ENCODE measurements at regions not wholly inside any gene's neighbourhood (a gene's known extent, or its start where the extent isn't known, plus 50 kb on each side); places are given as distances from the start of the nearest gene placed in this dataset.

- Mint-ChIP-seq H3K27me3 (peaks cover 19% of the 10 kb centered on the region), H3K9me3 (ENCODE audit: insufficient read depth) (no peaks in the 10 kb centered on the region), H3K4me3 (no peak overlapping the region), H3K27ac (no peak overlapping the region), H3K4me1 (no peaks in the 10 kb centered on the region)
- Histone ChIP-seq H2AFZ (ENCODE audit: insufficient read depth, low read depth, low read length, poor library complexity, severe bottlenecking) (no peak overlapping the region), H3K4me1 (ENCODE audit: control insufficient read depth in 2 of 2, insufficient read depth in 2 of 2, low read length in 2 of 2) (no peaks in the 10 kb centered on the region), H3K79me2 (ENCODE audit: control insufficient read depth, insufficient read depth, low read length) (no peaks in the 10 kb centered on the region), H3K27ac (ENCODE audit: low read length in 2 of 2) (no peak overlapping the region), H3K9ac (ENCODE audit: low read length) (no peak overlapping the region), H3K36me3 (replicated peaks in 1 of 2; ENCODE audit: control extremely low read depth in 1 of 2, control insufficient read depth in 1 of 2, extremely low read depth in 1 of 2, insufficient read depth in 2 of 2, low read length in 1 of 2) (no peaks in the 10 kb centered on the region), H3K4me2 (replicated peaks; ENCODE audit: low read depth, low read length, poor library complexity, severe bottlenecking) (no peak overlapping the region), H4K20me1 (ENCODE audit: control insufficient read depth, insufficient read depth, low read length, poor library complexity, severe bottlenecking) (no peaks in the 10 kb centered on the region), H3K27me3 (replicated peaks in 1 of 4; ENCODE audit: control extremely low read depth in 1 of 4, control insufficient read depth in 3 of 4, insufficient read depth in 4 of 4, low read length in 3 of 4) (no peaks in the 10 kb centered on the region), H3K9me3 (ENCODE audit: control extremely low read depth in 1 of 3, control insufficient read depth in 2 of 3, insufficient read depth in 1 of 3, low read length in 2 of 3) (peaks cover 0 to 1% (median 0%) of the 10 kb centered on the region in 3 donors), H3K4me3 (ENCODE audit: control extremely low read depth in 1 of 5, extremely low read depth in 1 of 5, insufficient read depth in 1 of 5, low read depth in 2 of 5, low read length in 4 of 5) (no peak overlapping the region)
- intact Hi-C loops (cut with micrococcal nuclease) = no loop called here
- ATAC-seq (ENCODE audit: low read depth) = no peak
- no peak for DNase-seq
- WGBS (ENCODE audit: insufficient coverage) = 100% methylated on average over 1 of the region's 5 CpGs
- ChIA-PET CTCF (no interaction called here), POLR2A (interaction anchor here (0.6 kb wide), 1 partner anchor 257 kb away, joined by 3 read pairs; no protein-coding TSS in a partner anchor)
- no peak for TF ChIP-seq CTCF (IDR thresholded peaks at IDR 0.05)
- no peak for TF ChIP-seq EZH2 (IDR thresholded peaks at IDR 0.05; ENCODE audit: borderline replicate concordance, insufficient read depth, low read depth, low read length, poor library complexity, severe bottlenecking)
These were observed 151.5 kb downstream of the KIF20B start for GRCh38 chr10:89852872-89853271.

- ATAC-seq (ENCODE audit: low read depth) = no peak
- ChIA-PET CTCF (no interaction called here), POLR2A (no interaction called here)
- H3K27ac Mint-ChIP-seq = no peak overlapping the region
- H3K4me1 ChIP-seq (ENCODE audit: control insufficient read depth in 2 of 2, insufficient read depth in 2 of 2, low read length in 2 of 2) = no peaks in the 10 kb centered on the region
- peaks cover 0 to 1% (median 0%) of the 10 kb centered on the region in 3 donors for H3K9me3 ChIP-seq (ENCODE audit: control extremely low read depth in 1 of 3, control insufficient read depth in 2 of 3, insufficient read depth in 1 of 3, low read length in 2 of 3)
- DNase-seq = no peak
- H3K27ac ChIP-seq (ENCODE audit: low read length in 2 of 2) = no peak overlapping the region
- no peaks in the 10 kb centered on the region for H3K79me2 ChIP-seq (ENCODE audit: control insufficient read depth, insufficient read depth, low read length)
- intact Hi-C loops (cut with micrococcal nuclease) = no loop called here
- no peaks in the 10 kb centered on the region for H3K9me3 Mint-ChIP-seq (ENCODE audit: insufficient read depth)
- H2AFZ ChIP-seq (ENCODE audit: insufficient read depth, low read depth, low read length, poor library complexity, severe bottlenecking) = no peak overlapping the region
- no peaks in the 10 kb centered on the region for H3K27me3 ChIP-seq (replicated peaks in 1 of 4; ENCODE audit: control extremely low read depth in 1 of 4, control insufficient read depth in 3 of 4, insufficient read depth in 4 of 4, low read length in 3 of 4)
- no peak overlapping the region for H3K4me3 Mint-ChIP-seq
- WGBS (ENCODE audit: insufficient coverage) = 96% methylated on average over 9 of the region's 18 CpGs
- no peak overlapping the region for H3K4me3 ChIP-seq (ENCODE audit: control extremely low read depth in 1 of 5, extremely low read depth in 1 of 5, insufficient read depth in 1 of 5, low read depth in 2 of 5, low read length in 4 of 5)
- no peak overlapping the region for H3K9ac ChIP-seq (ENCODE audit: low read length)
- H3K4me2 ChIP-seq (replicated peaks; ENCODE audit: low read depth, low read length, poor library complexity, severe bottlenecking) = no peak overlapping the region
- no peaks in the 10 kb centered on the region for H3K4me1 Mint-ChIP-seq
- peaks cover 19% of the 10 kb centered on the region for H3K27me3 Mint-ChIP-seq
- TF ChIP-seq CTCF (IDR thresholded peaks at IDR 0.05) (no peak), EZH2 (IDR thresholded peaks at IDR 0.05; ENCODE audit: borderline replicate concordance, insufficient read depth, low read depth, low read length, poor library complexity, severe bottlenecking) (no peak)
- H4K20me1 ChIP-seq (ENCODE audit: control insufficient read depth, insufficient read depth, low read length, poor library complexity, severe bottlenecking) = no peaks in the 10 kb centered on the region
- H3K36me3 ChIP-seq (replicated peaks in 1 of 2; ENCODE audit: control extremely low read depth in 1 of 2, control insufficient read depth in 1 of 2, extremely low read depth in 1 of 2, insufficient read depth in 2 of 2, low read length in 1 of 2) = no peaks in the 10 kb centered on the region
These were observed 152.4 kb downstream of the KIF20B start for GRCh38 chr10:89853781-89854191.

All from B cell (primary cell).